HCT116 (cell line): ENCODE measurements at regions not wholly inside any gene's neighbourhood (a gene's known extent, or its start where the extent isn't known, plus 50 kb on each side); places are given as distances from the start of the nearest gene placed in this dataset.

Experiments
- ATAC-seq: fragments of 200-7000 bp; cut with Tn5 transposase; 2 replicates; pipeline ENCODE4 v1.9.1; 2020; ENCODE audit warnings: mild to moderate bottlenecking, moderate library complexity
- BruUV-seq: library from RNA; stranded (reverse); fragments of 400-500 nt; replicated peaks from 2 replicates; lab custom pipeline; 2021; lab: Mats Ljungman, UMichigan
- CTCF ChIA-PET: fragments of 300-600 bp; sonication (Branson Sonifier 250); formaldehyde crosslinking; loops from one replicate; lab custom pipeline; 2021; ENCODE audit warnings: antibody characterized with exemption; lab: Charles Lee
- POLR2A ChIA-PET: fragments of 300-600, 350-600 bp; sonication (Branson Sonifier 250); formaldehyde crosslinking; loops from one replicate; lab custom pipeline; 2021; ENCODE audit warnings: antibody characterized with exemption; lab: Charles Lee
- RAD21 ChIA-PET, 2 experiments: fragments of 300-600 bp; sonication (Branson Sonifier 250); formaldehyde crosslinking; loops; one replicate each; lab custom pipeline; 2023; ENCODE audit warnings: low total read pairs in 2 of 2; ENCODE audit not compliant: uncharacterized antibody in 2 of 2, unreplicated experiment in 2 of 2, low non-redundant PET in 1 of 2; lab: Charles Lee
- DNase-seq: peaks from one replicate; pipeline ENCODE4 v3.0.0-alpha.2; 2010; ENCODE audit warnings: low read depth, low spot score
- H2AFZ ChIP-seq: fragments of 200-600 bp; shearing (Covaris generic), sonication (generic); 2 replicates; pipeline ENCODE4 v1.6.1; 2017; ENCODE audit warnings: low read depth, mixed run types, mixed read lengths, antibody characterized with exemption, low read length; ENCODE audit not compliant: poor library complexity, severe bottlenecking
- H3K27ac ChIP-seq: 2 replicates; pipeline ENCODE4 v1.5.1; 2012; ENCODE audit warnings: low read depth, low read length
- H3K27me3 ChIP-seq: fragments of 200-600 bp; sonication (generic); 2 replicates; pipeline ENCODE4 v1.6.1; 2016; ENCODE audit warnings: mixed run types, low read length, mixed read lengths; ENCODE audit not compliant: insufficient read depth
- H3K36me3 ChIP-seq, 2 experiments: fragments of 200-500 bp in 1 of 2; fragments of 200-600 bp in 1 of 2; sonication (Bioruptor generic) in 1 of 2; sonication (generic) in 1 of 2; 2 replicates each; pipeline versions ENCODE4 v1.5.1 to v1.6.1; 2014 to 2016; ENCODE audit warnings: low read length in 2 of 2, inconsistent platforms in 1 of 2, mixed read lengths in 1 of 2, mixed run types in 1 of 2; ENCODE audit not compliant: insufficient read depth in 2 of 2, control insufficient read depth in 1 of 2
- H3K4me1 ChIP-seq, 2 experiments: fragments of 200-600 bp in 1 of 2; sonication (generic) in 1 of 2; 2 replicates each; pipeline versions ENCODE4 v1.5.1 to v1.6.1; 2012 to 2017; ENCODE audit warnings: low read length in 2 of 2, inconsistent platforms in 1 of 2, mild to moderate bottlenecking in 1 of 2, mixed read lengths in 1 of 2, mixed run types in 1 of 2, moderate library complexity in 1 of 2; ENCODE audit not compliant: insufficient read depth in 2 of 2, control insufficient read depth in 1 of 2
- H3K4me2 ChIP-seq: fragments of 200-600 bp; sonication (generic); 2 replicates; pipeline ENCODE4 v1.6.1; 2017; ENCODE audit warnings: mixed run types, low read length, mixed read lengths
- H3K4me3 ChIP-seq, 2 experiments: fragments of 200-600 bp in 1 of 2; sonication (generic) in 1 of 2; replicated peaks in 1 of 2; 2 replicates each; pipeline ENCODE4 v1.5.1; 2011 to 2016; ENCODE audit warnings: low read length in 2 of 2, control low read depth in 1 of 2, low read depth in 1 of 2, mild to moderate bottlenecking in 1 of 2, mixed read lengths in 1 of 2, mixed run types in 1 of 2
- H3K79me2 ChIP-seq: fragments of 200-600 bp; sonication (generic); 2 replicates; pipeline ENCODE4 v1.6.1; 2017; ENCODE audit warnings: mild to moderate bottlenecking, mixed run types, low read length, moderate library complexity, mixed read lengths; ENCODE audit not compliant: insufficient read depth
- H3K9ac ChIP-seq: fragments of 200-600 bp; sonication (generic); 2 replicates; pipeline ENCODE4 v1.6.1; 2016; ENCODE audit warnings: low read length, mixed read lengths
- H3K9me2 ChIP-seq: fragments of 200-600 bp; sonication (generic), shearing (Covaris generic); 2 replicates; pipeline ENCODE4 v1.6.1; 2017; ENCODE audit warnings: mixed run types, mild to moderate bottlenecking, moderate library complexity; ENCODE audit not compliant: insufficient read depth
- H3K9me3 ChIP-seq, 2 experiments: fragments of 200-500 bp in 1 of 2; fragments of 200-600 bp in 1 of 2; sonication (Bioruptor generic) in 1 of 2; sonication (generic) in 1 of 2; 2 replicates each; pipeline ENCODE4 v1.6.1; 2014 to 2017; ENCODE audit warnings: low read length in 2 of 2, mixed read lengths in 2 of 2, inconsistent platforms in 1 of 2, low read depth in 1 of 2, mild to moderate bottlenecking in 1 of 2, mixed run types in 1 of 2, moderate library complexity in 1 of 2; ENCODE audit not compliant: control insufficient read depth in 1 of 2, insufficient read depth in 1 of 2
- H4K20me1 ChIP-seq: fragments of 200-600 bp; sonication (generic), shearing (Covaris generic); 2 replicates; pipeline ENCODE4 v1.6.1; 2017; ENCODE audit warnings: mixed run types, mild to moderate bottlenecking, moderate library complexity; ENCODE audit not compliant: insufficient read depth
- CBX3 ChIP-seq: IDR thresholded peaks from 2 replicates; pipeline ENCODE4 v1.6.1; 2012; ENCODE audit warnings: low read depth
- CEBPB ChIP-seq: IDR thresholded peaks from 2 replicates; pipeline ENCODE4 v1.6.1; 2012; ENCODE audit warnings: low read depth
- EZH2phosphoT487 ChIP-seq: fragments of 200-600 bp; IDR thresholded peaks from 2 replicates; pipeline ENCODE4 v1.6.1; 2018; ENCODE audit warnings: antibody characterized with exemption, borderline replicate concordance
- JUND ChIP-seq: IDR thresholded peaks from 2 replicates; pipeline ENCODE4 v1.6.1; 2012
- MAX ChIP-seq: IDR thresholded peaks from 2 replicates; pipeline ENCODE4 v1.6.1; 2012
- POLR2A ChIP-seq: IDR thresholded peaks from 2 replicates; pipeline ENCODE4 v1.7.0; 2011; ENCODE audit warnings: borderline replicate concordance; ENCODE audit not compliant: insufficient read depth, insufficient read length; ENCODE audit errors: extremely low read depth
- POLR2AphosphoS5 ChIP-seq: IDR thresholded peaks from 2 replicates; pipeline ENCODE4 v1.6.1; 2011; ENCODE audit warnings: mild to moderate bottlenecking, low read depth, low read length, moderate library complexity
- RAD21 ChIP-seq: IDR thresholded peaks from 2 replicates; pipeline ENCODE4 v1.6.1; 2012; ENCODE audit warnings: low read depth, mild to moderate bottlenecking
- REST ChIP-seq: IDR thresholded peaks from 2 replicates; pipeline ENCODE4 v1.6.1; 2012; ENCODE audit warnings: low read depth
- SP1 ChIP-seq: IDR thresholded peaks from 2 replicates; pipeline ENCODE4 v1.6.1; 2012; ENCODE audit warnings: low read depth
- SRF ChIP-seq: IDR thresholded peaks from 2 replicates; pipeline ENCODE4 v1.6.1; 2012; ENCODE audit warnings: low read depth
- TCF7L2 ChIP-seq: IDR thresholded peaks from 2 replicates; pipeline ENCODE4 v1.7.0; 2011; ENCODE audit warnings: borderline replicate concordance, inconsistent platforms; ENCODE audit not compliant: insufficient read depth, insufficient read length; ENCODE audit errors: extremely low read depth
- YY1 ChIP-seq: IDR thresholded peaks from 2 replicates; pipeline ENCODE4 v1.6.1; 2011; ENCODE audit warnings: low read length, low read depth, moderate library complexity, mild to moderate bottlenecking; ENCODE audit not compliant: insufficient replicate concordance; ENCODE audit errors: extremely low read depth
- ZNF274 ChIP-seq: fragments of 200-500 bp; sonication (Bioruptor generic); IDR thresholded peaks from 2 replicates; pipeline ENCODE4 v1.6.1; 2014; ENCODE audit warnings: mild to moderate bottlenecking, low read depth, low read length, inconsistent platforms
- intact Hi-C: fragments of 100-400 bp; cut with micrococcal nuclease; formaldehyde crosslinking; loops from 2 replicates; pipeline ENCODE4 v1.10.0; 2022
- TF ChIP-seq, protein P1 (sequence below): IDR thresholded peaks from 2 replicates; pipeline ENCODE4 v1.6.1; 2012
- TF ChIP-seq, protein P2 (sequence below), 3 experiments: fragments of 200-600 bp in 1 of 3; sonication (generic) in 1 of 3; IDR thresholded peaks in 2 of 3; conservative IDR thresholded peaks in 1 of 3; 2 replicates each; pipeline ENCODE4 v1.5.1; 2012 to 2017; ENCODE audit warnings: low read depth in 2 of 3, low read length in 2 of 3, antibody characterized with exemption in 1 of 3, borderline replicate concordance in 1 of 3, control low read depth in 1 of 3, mild to moderate bottlenecking in 1 of 3, mixed read lengths in 1 of 3, mixed run types in 1 of 3, moderate library complexity in 1 of 3; ENCODE audit not compliant: insufficient read depth in 1 of 3

GRCh38 chr5:86427158-86427557 is 190.6 kb upstream of the COX7C start:
- Histone ChIP-seq H2AFZ (no peak overlapping the region), H3K27me3 (no peaks in the 10 kb centered on the region), H3K9ac (no peak overlapping the region), H3K9me3 (no peaks in the 10 kb centered on the region), H3K9me2 (no peaks in the 10 kb centered on the region), H4K20me1 (no peaks in the 10 kb centered on the region; the same call in 1 of the 2 replicates), H3K27ac (no peak overlapping the region), H3K36me3 (no peaks in the 10 kb centered on the region), H3K79me2 (no peaks in the 10 kb centered on the region), H3K4me3 (no peak overlapping the region), H3K4me2 (no peak overlapping the region), H3K4me1 (no peaks in the 10 kb centered on the region)
- RAD21 ChIA-PET = no interaction called here
- no TSS peak for BruUV-seq
- CTCF ChIA-PET = no interaction called here
- TF ChIP-seq SP1 (no peak), SRF (no peak), JUND (no peak), CBX3 (no peak), REST (no peak), ZNF274 (no peak), MAX (no peak), POLR2AphosphoS5 (no peak), RAD21 (no peak), TCF7L2 (no peak), POLR2A (no peak), YY1 (no peak), EZH2phosphoT487 (no peak), CEBPB (no peak)
- TF ChIP-seq, protein P1, sequence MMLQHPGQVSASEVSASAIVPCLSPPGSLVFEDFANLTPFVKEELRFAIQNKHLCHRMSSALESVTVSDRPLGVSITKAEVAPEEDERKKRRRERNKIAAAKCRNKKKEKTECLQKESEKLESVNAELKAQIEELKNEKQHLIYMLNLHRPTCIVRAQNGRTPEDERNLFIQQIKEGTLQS = no peak
- TF ChIP-seq, protein P2, sequence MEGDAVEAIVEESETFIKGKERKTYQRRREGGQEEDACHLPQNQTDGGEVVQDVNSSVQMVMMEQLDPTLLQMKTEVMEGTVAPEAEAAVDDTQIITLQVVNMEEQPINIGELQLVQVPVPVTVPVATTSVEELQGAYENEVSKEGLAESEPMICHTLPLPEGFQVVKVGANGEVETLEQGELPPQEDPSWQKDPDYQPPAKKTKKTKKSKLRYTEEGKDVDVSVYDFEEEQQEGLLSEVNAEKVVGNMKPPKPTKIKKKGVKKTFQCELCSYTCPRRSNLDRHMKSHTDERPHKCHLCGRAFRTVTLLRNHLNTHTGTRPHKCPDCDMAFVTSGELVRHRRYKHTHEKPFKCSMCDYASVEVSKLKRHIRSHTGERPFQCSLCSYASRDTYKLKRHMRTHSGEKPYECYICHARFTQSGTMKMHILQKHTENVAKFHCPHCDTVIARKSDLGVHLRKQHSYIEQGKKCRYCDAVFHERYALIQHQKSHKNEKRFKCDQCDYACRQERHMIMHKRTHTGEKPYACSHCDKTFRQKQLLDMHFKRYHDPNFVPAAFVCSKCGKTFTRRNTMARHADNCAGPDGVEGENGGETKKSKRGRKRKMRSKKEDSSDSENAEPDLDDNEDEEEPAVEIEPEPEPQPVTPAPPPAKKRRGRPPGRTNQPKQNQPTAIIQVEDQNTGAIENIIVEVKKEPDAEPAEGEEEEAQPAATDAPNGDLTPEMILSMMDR (IDR thresholded peaks at IDR 0.05 in 2 of 3, conservative IDR thresholded peaks at IDR 0.05 in 1 of 3; ENCODE audit: borderline replicate concordance in 1 of 3, insufficient read depth in 1 of 3, low read depth in 2 of 3, low read length in 2 of 3) = no peak
- intact Hi-C loops = no loop called here
- POLR2A ChIA-PET = no interaction called here
- DNase-seq (no peak), ATAC-seq (no peak)
